ENCODE measurements at regions not wholly inside any gene's neighbourhood (a gene's known extent, or its start where the extent isn't known, plus 50 kb on each side); places are given as distances from the start of the nearest gene placed in this dataset.

DNA sequence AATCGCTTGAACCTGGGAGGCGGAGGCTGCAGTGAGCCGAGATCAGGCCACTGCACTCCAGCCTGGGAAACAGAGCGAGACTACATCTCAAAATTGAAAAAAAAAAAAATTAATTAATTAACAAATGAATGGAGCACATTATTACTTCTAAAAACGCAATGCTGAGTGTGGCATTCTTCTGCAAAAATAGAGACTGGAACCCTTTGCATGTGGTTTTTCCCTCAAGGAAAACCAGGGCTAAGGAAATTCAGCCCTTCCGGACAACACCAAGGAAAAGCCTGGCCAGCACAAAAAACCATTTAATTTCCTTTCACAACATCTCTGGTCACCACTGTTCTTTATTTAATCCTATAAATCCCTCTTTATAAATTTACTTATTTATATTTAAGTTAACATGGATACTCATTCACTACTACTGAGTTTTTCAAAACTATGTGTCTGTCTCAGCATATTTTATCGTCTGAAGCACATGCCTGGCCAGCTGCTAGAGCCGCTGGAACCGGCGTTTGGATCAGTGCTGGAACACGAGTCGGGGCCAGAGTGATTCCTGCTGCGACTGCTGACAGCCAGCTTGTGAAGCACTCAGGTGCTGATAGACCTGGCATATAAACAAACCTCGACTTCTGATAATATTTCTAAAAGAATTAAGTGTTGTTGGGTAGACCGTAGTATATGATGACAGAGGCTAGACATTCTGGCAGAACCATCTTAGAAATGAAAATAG lies 84.5 kb upstream of the WWC2 start:
- Histone ChIP-seq H3K9me3 (no peaks in the 10 kb centered on the region), H3K27me3 (peaks cover 0 to 28% (median 0%) of the 10 kb centered on the region in 3 donors), H3K36me3 (no peaks in the 10 kb centered on the region), H3K4me1 (no peaks in the 10 kb centered on the region), H3K27ac (no peak overlapping the region), H3K4me3 (no peak overlapping the region)
- WGBS, 5 donors: 65 to 76% (median 72%) methylated on average over 15 of the region's 15 CpGs
- TF ChIP-seq POLR2AphosphoS5 (IDR thresholded peaks at IDR 0.05) (no peak), EP300 (IDR thresholded peaks at IDR 0.05) (no peak), POLR2A (IDR thresholded peaks at IDR 0.05) (no peak)
- TF ChIP-seq, protein P1, sequence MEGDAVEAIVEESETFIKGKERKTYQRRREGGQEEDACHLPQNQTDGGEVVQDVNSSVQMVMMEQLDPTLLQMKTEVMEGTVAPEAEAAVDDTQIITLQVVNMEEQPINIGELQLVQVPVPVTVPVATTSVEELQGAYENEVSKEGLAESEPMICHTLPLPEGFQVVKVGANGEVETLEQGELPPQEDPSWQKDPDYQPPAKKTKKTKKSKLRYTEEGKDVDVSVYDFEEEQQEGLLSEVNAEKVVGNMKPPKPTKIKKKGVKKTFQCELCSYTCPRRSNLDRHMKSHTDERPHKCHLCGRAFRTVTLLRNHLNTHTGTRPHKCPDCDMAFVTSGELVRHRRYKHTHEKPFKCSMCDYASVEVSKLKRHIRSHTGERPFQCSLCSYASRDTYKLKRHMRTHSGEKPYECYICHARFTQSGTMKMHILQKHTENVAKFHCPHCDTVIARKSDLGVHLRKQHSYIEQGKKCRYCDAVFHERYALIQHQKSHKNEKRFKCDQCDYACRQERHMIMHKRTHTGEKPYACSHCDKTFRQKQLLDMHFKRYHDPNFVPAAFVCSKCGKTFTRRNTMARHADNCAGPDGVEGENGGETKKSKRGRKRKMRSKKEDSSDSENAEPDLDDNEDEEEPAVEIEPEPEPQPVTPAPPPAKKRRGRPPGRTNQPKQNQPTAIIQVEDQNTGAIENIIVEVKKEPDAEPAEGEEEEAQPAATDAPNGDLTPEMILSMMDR (IDR thresholded peaks at IDR 0.05): no peak
- peak in 1 of 2 donors; percentile 9 for DNase-seq
- intact Hi-C loops (cut with DNase I; ENCODE audit: low total_unique reads): no loop called here

- intact Hi-C loops (cut with DNase I; ENCODE audit: low total_unique reads): no loop called here
- Histone ChIP-seq H3K4me1 (no peaks in the 10 kb centered on the region), H3K36me3 (no peaks in the 10 kb centered on the region), H3K27me3 (peaks cover 0 to 31% (median 0%) of the 10 kb centered on the region in 3 donors), H3K4me3 (no peak overlapping the region), H3K9me3 (no peaks in the 10 kb centered on the region), H3K27ac (no peak overlapping the region)
- WGBS, 5 donors: 67 to 93% (median 87%) methylated on average over 10 of the region's 10 CpGs
- no peak for DNase-seq
- TF ChIP-seq, protein P1 (IDR thresholded peaks at IDR 0.05): no peak
- TF ChIP-seq POLR2A (IDR thresholded peaks at IDR 0.05) (no peak), POLR2AphosphoS5 (IDR thresholded peaks at IDR 0.05) (no peak), EP300 (IDR thresholded peaks at IDR 0.05) (no peak)
These were observed 85.4 kb upstream of the WWC2 start for GRCh38 chr4:183013730-183014002.

DNA sequence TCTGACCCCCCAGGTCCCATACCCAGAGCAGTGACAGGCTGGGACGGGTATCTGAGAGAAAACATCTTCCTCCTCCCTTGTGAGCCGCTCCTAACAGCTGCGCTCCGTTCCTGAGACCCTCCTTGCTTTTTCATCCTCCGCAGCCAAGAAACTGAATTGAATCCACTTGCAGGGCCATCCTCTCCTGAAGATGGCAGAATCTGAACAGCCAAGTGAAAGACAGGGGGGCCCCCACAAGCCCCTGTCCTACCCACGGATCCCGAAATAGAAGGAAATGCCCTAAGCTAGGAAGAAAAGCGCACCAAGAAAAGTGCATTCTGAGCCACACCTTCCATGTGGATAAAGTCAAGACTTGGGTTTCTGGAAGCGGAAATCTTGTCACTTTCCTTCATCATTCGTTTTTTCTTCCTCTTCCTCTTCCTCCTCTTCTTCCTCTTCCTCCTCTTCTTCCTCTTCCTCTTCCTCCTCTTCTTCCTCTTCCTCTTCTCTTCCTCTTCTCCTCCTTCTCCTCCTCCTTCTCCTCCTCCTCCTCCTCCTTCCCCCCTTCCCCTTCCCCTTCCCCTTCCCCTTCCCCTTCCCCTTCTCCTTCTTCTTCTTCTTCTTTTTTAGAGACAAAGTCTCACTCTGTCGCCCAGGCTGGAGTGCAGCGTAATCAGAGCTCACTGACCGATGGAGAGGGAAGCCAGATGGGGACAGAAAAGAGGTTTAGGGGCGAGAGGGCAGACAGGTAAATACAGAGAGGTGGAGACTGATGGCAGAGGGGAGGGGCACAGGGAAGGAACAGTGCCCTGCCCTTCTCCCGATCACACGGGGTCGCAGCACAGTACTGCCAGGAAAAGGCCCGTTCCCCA lies 86.0 kb upstream of the WWC2 start:
- H3K27me3 ChIP-seq: peaks cover 0 to 36% (median 0%) of the 10 kb centered on the region in 3 donors
- 36 to 82% (median 74%) methylated on average over 17 to 18 of the region's 18 CpGs for WGBS, 5 donors
- H3K36me3 ChIP-seq: no peaks in the 10 kb centered on the region
- DNase-seq: no peak
- no peak overlapping the region for H3K27ac ChIP-seq
- H3K4me3 ChIP-seq: no peak overlapping the region
- H3K9me3 ChIP-seq: no peaks in the 10 kb centered on the region
- no peak for TF ChIP-seq POLR2A (IDR thresholded peaks at IDR 0.05)
- TF ChIP-seq EP300 (IDR thresholded peaks at IDR 0.05): no peak
- no peak for TF ChIP-seq POLR2AphosphoS5 (IDR thresholded peaks at IDR 0.05)
- TF ChIP-seq, protein P1 (IDR thresholded peaks at IDR 0.05): no peak
- H3K4me1 ChIP-seq: no peaks in the 10 kb centered on the region
- intact Hi-C loops (cut with DNase I; ENCODE audit: low total_unique reads): no loop called here

DNA sequence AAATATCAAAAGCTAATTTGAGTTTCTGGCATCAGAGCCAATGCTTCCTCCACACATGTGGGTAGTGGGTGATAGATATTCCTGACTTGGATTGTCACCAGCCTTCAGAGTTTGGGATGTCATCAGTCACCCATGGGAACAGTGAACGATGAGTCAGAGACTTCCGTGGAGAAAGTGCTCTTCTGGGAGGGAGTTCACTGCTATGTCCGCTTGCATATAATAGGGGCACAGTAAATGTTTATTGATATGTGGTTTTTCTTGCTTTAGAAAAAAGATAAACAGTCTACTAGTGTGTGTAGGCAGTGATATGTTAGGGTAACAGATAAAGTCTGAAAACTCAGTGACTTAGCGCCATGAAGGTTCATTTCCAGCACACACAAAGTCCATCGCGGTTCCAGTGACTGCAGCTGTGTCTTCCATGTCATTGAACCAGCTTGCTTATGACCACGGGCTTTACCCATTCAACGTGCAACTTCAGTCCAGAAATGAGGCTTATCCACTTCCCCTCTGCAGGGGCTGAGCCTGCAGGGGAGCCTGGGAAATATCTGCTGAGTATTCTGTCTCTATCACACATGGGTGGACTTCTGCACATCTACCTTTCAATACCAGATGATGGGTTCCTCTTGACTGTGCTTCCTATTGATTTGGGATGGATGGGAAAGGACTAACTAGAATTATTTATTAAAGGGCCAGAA lies 87.7 kb upstream of the WWC2 start:
- DNase-seq: no peak
- no peaks in the 10 kb centered on the region for H3K36me3 ChIP-seq
- no peak overlapping the region for H3K4me3 ChIP-seq
- H3K27ac ChIP-seq: no peak overlapping the region
- intact Hi-C loops (cut with DNase I; ENCODE audit: low total_unique reads): no loop called here
- H3K9me3 ChIP-seq: no peaks in the 10 kb centered on the region
- WGBS, 5 donors: 53 to 70% (median 59%) methylated on average over 8 of the region's 8 CpGs
- TF ChIP-seq EP300 (IDR thresholded peaks at IDR 0.05) (no peak), POLR2A (IDR thresholded peaks at IDR 0.05) (no peak), POLR2AphosphoS5 (IDR thresholded peaks at IDR 0.05) (no peak)
- TF ChIP-seq, protein P1 (IDR thresholded peaks at IDR 0.05): no peak
- no peaks in the 10 kb centered on the region for H3K4me1 ChIP-seq
- peaks cover 0 to 44% (median 0%) of the 10 kb centered on the region in 3 donors for H3K27me3 ChIP-seq

Data from stomach (tissue), 8 donors.